Muscle layer of duodenum (tissue), 2 donors: ENCODE measurements at regions not wholly inside any gene's neighbourhood (a gene's known extent, or its start where the extent isn't known, plus 50 kb on each side); places are given as distances from the start of the nearest gene placed in this dataset.

Experiments
- H3K27ac ChIP-seq: one replicate; pipeline ENCODE4 v1.7.0; 2013; ENCODE audit warnings: mild to moderate bottlenecking, low read length
- H3K27me3 ChIP-seq: one replicate; pipeline ENCODE4 v1.7.0; 2013; ENCODE audit warnings: low read depth, mild to moderate bottlenecking, control low read depth, low read length
- H3K36me3 ChIP-seq, 2 donors: one replicate each; pipeline ENCODE4 v1.7.0; 2013; ENCODE audit warnings: low read length in 2 of 2, control low read depth in 1 of 2, mild to moderate bottlenecking in 1 of 2; ENCODE audit not compliant: insufficient read depth in 2 of 2, control insufficient read depth in 1 of 2
- H3K4me1 ChIP-seq, 2 donors: one replicate each; pipeline ENCODE4 v1.7.0; 2013; ENCODE audit warnings: low read length in 2 of 2, mild to moderate bottlenecking in 2 of 2, control low read depth in 1 of 2, moderate library complexity in 1 of 2; ENCODE audit not compliant: insufficient read depth in 2 of 2, control insufficient read depth in 1 of 2
- H3K4me3 ChIP-seq, 2 donors: one replicate each; pipeline ENCODE4 v1.7.0; 2013; ENCODE audit warnings: low read length in 2 of 2, low read depth in 1 of 2, mild to moderate bottlenecking in 1 of 2
- H3K9me3 ChIP-seq, 2 donors: one replicate each; pipeline ENCODE4 v1.7.0; 2013; ENCODE audit warnings: low read length in 2 of 2, control low read depth in 1 of 2, mild to moderate bottlenecking in 1 of 2; ENCODE audit not compliant: control insufficient read depth in 1 of 2
- donor health status: healthy.

- no peaks in the 10 kb centered on the region for H3K9me3 ChIP-seq
- H3K4me3 ChIP-seq = no peak overlapping the region
- no peaks in the 10 kb centered on the region for H3K27me3 ChIP-seq
- H3K36me3 ChIP-seq = no peaks in the 10 kb centered on the region
- H3K27ac ChIP-seq = no peak overlapping the region
- H3K4me1 ChIP-seq = no peaks in the 10 kb centered on the region
These were observed 320.7 kb upstream of the PFKP start for GRCh38 chr10:2746638-2747037.

GRCh38 chr10:2745666-2746065 is 321.7 kb upstream of the PFKP start:
- H3K27me3 ChIP-seq = no peaks in the 10 kb centered on the region
- no peaks in the 10 kb centered on the region for H3K36me3 ChIP-seq

GRCh38 chr10:2744547-2745200 is 322.7 kb upstream of the PFKP start:
- no peak overlapping the region for H3K27ac ChIP-seq
- no peaks in the 10 kb centered on the region for H3K4me1 ChIP-seq
- H3K4me3 ChIP-seq = peak overlapping the region; percentile 30 to 35
- H3K27me3 ChIP-seq = no peaks in the 10 kb centered on the region
- no peaks in the 10 kb centered on the region for H3K9me3 ChIP-seq
- no peaks in the 10 kb centered on the region for H3K36me3 ChIP-seq

More at GRCh38 chr10:2745666-2746065, 321.7 kb upstream of the PFKP start:
- Histone ChIP-seq H3K27ac (no peak overlapping the region), H3K9me3 (no peaks in the 10 kb centered on the region), H3K4me1 (no peaks in the 10 kb centered on the region), H3K4me3 (no peak overlapping the region)

- Histone ChIP-seq H3K36me3 (no peaks in the 10 kb centered on the region), H3K4me3 (no peak overlapping the region), H3K9me3 (peaks cover 0 to 4% of the 10 kb centered on the region in 2 donors), H3K4me1 (no peaks in the 10 kb centered on the region), H3K27me3 (no peaks in the 10 kb centered on the region), H3K27ac (no peak overlapping the region)
These were observed 332.7 kb upstream of the PFKP start for GRCh38 chr10:2734603-2735002.

GRCh38 chr10:2733278-2733963 is 333.9 kb upstream of the PFKP start:
- H3K4me3 ChIP-seq = no peak overlapping the region
- H3K4me1 ChIP-seq = no peaks in the 10 kb centered on the region
- no peaks in the 10 kb centered on the region for H3K27me3 ChIP-seq
- peaks cover 0 to 4% of the 10 kb centered on the region in 2 donors for H3K9me3 ChIP-seq
- no peak overlapping the region for H3K27ac ChIP-seq
- no peaks in the 10 kb centered on the region for H3K36me3 ChIP-seq

- H3K4me1 ChIP-seq = no peaks in the 10 kb centered on the region
- no peaks in the 10 kb centered on the region for H3K27me3 ChIP-seq
- peaks cover 0 to 4% of the 10 kb centered on the region in 2 donors for H3K9me3 ChIP-seq
- H3K4me3 ChIP-seq = no peak overlapping the region
- H3K36me3 ChIP-seq = no peaks in the 10 kb centered on the region
- H3K27ac ChIP-seq = no peak overlapping the region
These were observed 335.4 kb upstream of the PFKP start for GRCh38 chr10:2731940-2732339.

- Histone ChIP-seq H3K27me3 (no peaks in the 10 kb centered on the region), H3K4me3 (no peak overlapping the region), H3K4me1 (no peaks in the 10 kb centered on the region), H3K36me3 (no peaks in the 10 kb centered on the region), H3K27ac (no peak overlapping the region), H3K9me3 (peaks cover 0 to 4% of the 10 kb centered on the region in 2 donors)
These were observed 338.2 kb upstream of the PFKP start for GRCh38 chr10:2729197-2729596.

- H3K4me1 ChIP-seq = no peaks in the 10 kb centered on the region
- H3K27me3 ChIP-seq = no peaks in the 10 kb centered on the region
- H3K27ac ChIP-seq = no peak overlapping the region
- H3K9me3 ChIP-seq = peaks cover 0 to 4% of the 10 kb centered on the region in 2 donors
- H3K36me3 ChIP-seq = no peaks in the 10 kb centered on the region
- no peak overlapping the region for H3K4me3 ChIP-seq
These were observed 339.3 kb upstream of the PFKP start for GRCh38 chr10:2728087-2728486.

GRCh38 chr10:2716596-2716995 is 350.8 kb upstream of the PFKP start:
- H3K36me3 ChIP-seq = no peaks in the 10 kb centered on the region

GRCh38 chr10:2714597-2714996 is 352.8 kb upstream of the PFKP start:
- H3K36me3 ChIP-seq = no peaks in the 10 kb centered on the region
- H3K4me3 ChIP-seq = no peak overlapping the region
- no peaks in the 10 kb centered on the region for H3K9me3 ChIP-seq
- no peaks in the 10 kb centered on the region for H3K27me3 ChIP-seq
- H3K4me1 ChIP-seq = no peaks in the 10 kb centered on the region
- H3K27ac ChIP-seq = no peak overlapping the region

More at GRCh38 chr10:2716596-2716995, 350.8 kb upstream of the PFKP start:
- no peaks in the 10 kb centered on the region for H3K4me1 ChIP-seq
- no peak overlapping the region for H3K27ac ChIP-seq
- no peak overlapping the region for H3K4me3 ChIP-seq
- H3K9me3 ChIP-seq = peaks cover 0 to 2% of the 10 kb centered on the region in 2 donors
- H3K27me3 ChIP-seq = no peaks in the 10 kb centered on the region

- no peaks in the 10 kb centered on the region for H3K4me1 ChIP-seq
- no peak overlapping the region for H3K4me3 ChIP-seq
- no peaks in the 10 kb centered on the region for H3K27me3 ChIP-seq
- no peaks in the 10 kb centered on the region for H3K36me3 ChIP-seq
- peaks cover 0 to 5% of the 10 kb centered on the region in 2 donors for H3K9me3 ChIP-seq
- no peak overlapping the region for H3K27ac ChIP-seq
These were observed 363.4 kb upstream of the PFKP start for GRCh38 chr10:2703953-2704352.
